SK-N-MC (cell line): ENCODE measurements at regions not wholly inside any gene's neighbourhood (a gene's known extent, or its start where the extent isn't known, plus 50 kb on each side); places are given as distances from the start of the nearest gene placed in this dataset.

Experiments used
- DNase-seq: peaks from one replicate; pipeline ENCODE4 v3.0.0-alpha.2; 2011; ENCODE audit warnings: low read depth, low spot score
- H3K27ac ChIP-seq: fragments of 200-600 bp; sonication (generic); 2 replicates; pipeline ENCODE4 v1.5.1; 2016; ENCODE audit warnings: mixed run types
- H3K36me3 ChIP-seq: fragments of 200-600 bp; sonication (generic); 2 replicates; pipeline ENCODE4 v1.6.1; 2017; ENCODE audit warnings: antibody characterized with exemption, low read length, mixed read lengths; ENCODE audit not compliant: insufficient read depth
- H3K4me3 ChIP-seq: fragments of 200-600 bp; sonication (generic); 2 replicates; pipeline ENCODE4 v1.5.1; 2016
- H3K9ac ChIP-seq: fragments of 200-600 bp; sonication (generic); 2 replicates; pipeline ENCODE4 v1.8.0; 2017; ENCODE audit warnings: mixed run types, mixed read lengths; ENCODE audit not compliant: insufficient read length
- H3K9me3 ChIP-seq: fragments of 200-600 bp; sonication (generic); 2 replicates; pipeline ENCODE4 v1.6.1; 2017; ENCODE audit warnings: low read depth, mild to moderate bottlenecking, antibody characterized with exemption, low read length, moderate library complexity, mixed read lengths
- EZH2 ChIP-seq: fragments of 200-600 bp; sonication (generic); IDR thresholded peaks from one replicate; pipeline ENCODE4 v1.6.1; 2017; ENCODE audit warnings: antibody characterized with exemption
- FOXP2 ChIP-seq: optimal IDR thresholded peaks from 2 replicates; pipeline ENCODE3; 2011; ENCODE audit warnings: mild to moderate bottlenecking, moderate library complexity; ENCODE audit not compliant: insufficient read depth; ENCODE audit errors: extremely low read length, control extremely low read depth
- POLR2AphosphoS5 ChIP-seq: IDR thresholded peaks from 2 replicates; pipeline ENCODE4 v1.6.1; 2012; ENCODE audit warnings: mild to moderate bottlenecking, low read depth, low read length, borderline replicate concordance

DNA sequence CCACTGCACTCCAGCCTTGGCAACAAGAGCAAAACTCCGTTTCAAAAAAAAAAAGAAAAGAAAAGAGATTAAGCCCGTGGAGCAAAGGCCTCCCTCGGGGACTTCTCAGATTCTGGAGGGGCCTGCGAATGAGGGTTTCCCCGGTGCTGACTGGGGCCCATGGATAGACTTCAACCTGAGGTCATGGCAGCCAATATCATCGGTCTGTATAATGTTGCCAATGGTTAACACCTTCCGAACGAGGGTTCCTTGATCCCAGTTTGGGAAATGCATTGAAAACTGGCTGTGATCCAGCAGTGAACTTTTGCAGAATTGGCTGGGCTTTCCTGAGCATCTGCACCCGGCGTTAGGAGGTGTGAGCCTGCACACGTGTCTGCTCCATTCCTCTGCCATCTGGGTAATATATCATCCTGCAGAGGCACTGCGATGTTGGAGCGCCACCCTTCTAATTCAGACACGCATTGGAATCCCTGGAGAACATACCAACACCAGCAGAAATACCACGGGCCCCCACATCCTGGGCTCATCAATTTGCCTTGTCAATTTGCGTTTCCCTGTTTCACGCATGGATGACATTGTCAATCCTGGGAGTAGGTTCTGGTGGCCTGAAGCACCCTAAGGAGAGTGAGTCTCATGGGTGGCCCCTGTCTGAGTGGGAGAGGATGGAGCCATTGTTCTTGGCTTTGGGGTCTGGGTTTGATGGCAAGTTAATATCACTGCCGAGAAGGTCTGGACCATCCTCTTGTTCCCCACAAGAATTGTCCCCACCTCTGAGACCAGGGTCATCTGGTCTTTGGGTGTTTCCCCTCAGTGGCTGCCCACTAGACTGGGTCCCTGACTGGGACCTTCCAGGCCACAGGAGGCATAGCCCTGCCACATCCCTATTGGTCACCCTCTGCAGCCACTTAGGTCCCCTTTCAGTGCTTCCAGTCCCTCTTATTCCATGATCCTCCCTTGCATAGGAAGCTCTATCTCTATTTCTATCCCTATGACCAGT lies 441.0 kb downstream of the PTPRU start:
- Histone ChIP-seq H3K4me3 (no peak overlapping the region), H3K9me3 (no peaks in the 10 kb centered on the region), H3K27ac (no peak overlapping the region), H3K9ac (no peak overlapping the region), H3K36me3 (no peaks in the 10 kb centered on the region)
- TF ChIP-seq EZH2, result no peak
- TF ChIP-seq FOXP2, result no peak
- TF ChIP-seq POLR2AphosphoS5, result no peak
- DNase-seq, result no peak

GRCh38 chr1:29676496-29676895 lies 440.2 kb downstream of the PTPRU start:
- H3K9me3 ChIP-seq, result no peaks in the 10 kb centered on the region
- H3K36me3 ChIP-seq, result no peaks in the 10 kb centered on the region
- H3K4me3 ChIP-seq, result no peak overlapping the region
- H3K27ac ChIP-seq, result no peak overlapping the region
- TF ChIP-seq EZH2, result no peak
- no peak for TF ChIP-seq FOXP2
- no peak for TF ChIP-seq POLR2AphosphoS5
- no peak overlapping the region for H3K9ac ChIP-seq
- no peak for DNase-seq

- DNase-seq, result no peak
- TF ChIP-seq FOXP2 (no peak), POLR2AphosphoS5 (no peak), EZH2 (no peak)
- Histone ChIP-seq H3K27ac (no peak overlapping the region), H3K36me3 (no peaks in the 10 kb centered on the region), H3K4me3 (no peak overlapping the region), H3K9ac (no peak overlapping the region), H3K9me3 (no peaks in the 10 kb centered on the region)
Observed at GRCh38 chr1:29675481-29676263, 439.4 kb downstream of the PTPRU start.

GRCh38 chr1:29674627-29675326 lies 438.5 kb downstream of the PTPRU start:
- Histone ChIP-seq H3K36me3 (no peaks in the 10 kb centered on the region), H3K9me3 (no peaks in the 10 kb centered on the region), H3K27ac (no peak overlapping the region), H3K9ac (no peak overlapping the region), H3K4me3 (no peak overlapping the region)
- TF ChIP-seq FOXP2 (no peak), EZH2 (no peak), POLR2AphosphoS5 (no peak)
- no peak for DNase-seq

GRCh38 chr1:29673669-29674626 lies 437.6 kb downstream of the PTPRU start:
- Histone ChIP-seq H3K4me3 (no peak overlapping the region), H3K27ac (no peak overlapping the region), H3K9ac (no peak overlapping the region), H3K9me3 (no peaks in the 10 kb centered on the region), H3K36me3 (no peaks in the 10 kb centered on the region)
- no peak for DNase-seq
- TF ChIP-seq POLR2AphosphoS5 (no peak), EZH2 (no peak), FOXP2 (no peak)

GRCh38 chr1:29673228-29673500 lies 436.8 kb downstream of the PTPRU start:
- Histone ChIP-seq H3K27ac (no peak overlapping the region), H3K9me3 (no peaks in the 10 kb centered on the region), H3K4me3 (no peak overlapping the region), H3K9ac (no peak overlapping the region), H3K36me3 (no peaks in the 10 kb centered on the region)
- no peak for DNase-seq
- TF ChIP-seq POLR2AphosphoS5 (no peak), EZH2 (no peak), FOXP2 (no peak)

GRCh38 chr1:29672416-29673227 lies 436.3 kb downstream of the PTPRU start:
- TF ChIP-seq POLR2AphosphoS5, result no peak
- no peak for TF ChIP-seq EZH2
- no peak for TF ChIP-seq FOXP2
- H3K4me3 ChIP-seq, result no peak overlapping the region
- H3K36me3 ChIP-seq, result no peaks in the 10 kb centered on the region
- no peak overlapping the region for H3K9ac ChIP-seq
- H3K9me3 ChIP-seq, result no peaks in the 10 kb centered on the region
- no peak overlapping the region for H3K27ac ChIP-seq
- DNase-seq, result no peak
